Endothelial cell of umbilical vein (primary cell): ENCODE measurements at regions not wholly inside any gene's neighbourhood (a gene's known extent, or its start where the extent isn't known, plus 50 kb on each side); places are given as distances from the start of the nearest gene placed in this dataset.

ENCODE experiments used
- BruUV-seq: library from RNA; stranded (reverse); fragments of 400-500 nt; replicated peaks from 2 replicates; lab custom pipeline; 2021; lab: Mats Ljungman, UMichigan
- CTCF ChIA-PET: fragments of 300-600, 350-600 bp; sonication (Branson Sonifier 250); formaldehyde crosslinking; loops from one replicate; lab custom pipeline; 2021; ENCODE audit warnings: antibody characterized with exemption, inconsistent platforms; lab: Charles Lee
- POLR2A ChIA-PET: fragments of 300-600, 350-600 bp; sonication (Branson Sonifier 250); formaldehyde crosslinking; loops from one replicate; lab custom pipeline; 2021; ENCODE audit warnings: antibody characterized with exemption, inconsistent platforms; lab: Charles Lee
- DNase-seq: peaks from one replicate; pipeline ENCODE4 v3.0.0-alpha.2; 2011; ENCODE audit warnings: low read depth, low spot score
- FAIRE-seq: peaks from 2 replicates; lab custom pipeline; 2011; peaks lifted over from hg19 to GRCh38; lab: Jason Lieb, UNC
- H2AFZ ChIP-seq: 2 replicates; pipeline ENCODE4 v1.6.0; 2012; ENCODE audit warnings: low read depth, low read length, control low read depth, inconsistent platforms
- H3K27ac ChIP-seq: 2 replicates; pipeline ENCODE4 v1.5.1; 2011; ENCODE audit warnings: low read depth, mild to moderate bottlenecking, control low read depth, low read length, moderate library complexity; ENCODE audit not compliant: insufficient read depth
- H3K27me3 ChIP-seq, 2 experiments: 2 replicates each; pipeline versions ENCODE4 v1.6.0 to v1.6.1; 2011; ENCODE audit warnings: low read length in 2 of 2, mixed read lengths in 1 of 2; ENCODE audit not compliant: control insufficient read depth in 2 of 2, insufficient read depth in 2 of 2
- H3K36me3 ChIP-seq, 2 experiments: 2 replicates in 1 of 2; 3 replicates in 1 of 2; pipeline ENCODE4 v1.5.1; 2011; ENCODE audit warnings: low read length in 2 of 2, mild to moderate bottlenecking in 1 of 2, moderate library complexity in 1 of 2; ENCODE audit not compliant: control insufficient read depth in 2 of 2, insufficient read depth in 2 of 2; ENCODE audit errors: extremely low read depth in 1 of 2
- H3K4me1 ChIP-seq: 3 replicates; pipeline ENCODE4 v1.5.1; 2011; ENCODE audit warnings: mild to moderate bottlenecking, low read length; ENCODE audit not compliant: control insufficient read depth, insufficient read depth; ENCODE audit errors: extremely low read depth
- H3K4me2 ChIP-seq: 2 replicates; pipeline ENCODE4 v1.6.1; 2011; ENCODE audit warnings: low read length, control low read depth, mixed read lengths; ENCODE audit not compliant: insufficient read depth
- H3K4me3 ChIP-seq, 3 experiments: fragments of 200-600 bp in 1 of 3; sonication (generic), shearing (Covaris generic) in 1 of 3; replicated peaks in 1 of 3; 2 replicates each; pipeline ENCODE4 v1.5.1; 2011 to 2016; ENCODE audit warnings: control low read depth in 3 of 3, low read length in 3 of 3, mild to moderate bottlenecking in 2 of 3, inconsistent platforms in 1 of 3, low read depth in 1 of 3, moderate library complexity in 1 of 3; ENCODE audit not compliant: insufficient read depth in 1 of 3
- H3K79me2 ChIP-seq: 2 replicates; pipeline ENCODE4 v1.6.0; 2012; ENCODE audit warnings: low read length, inconsistent platforms; ENCODE audit not compliant: control insufficient read depth, insufficient read depth
- H3K9ac ChIP-seq: replicated peaks from 2 replicates; pipeline ENCODE3; 2011; ENCODE audit warnings: low read length, control low read depth; ENCODE audit not compliant: insufficient read depth; ENCODE audit errors: extremely low read depth
- H3K9me1 ChIP-seq: replicated peaks from 3 replicates; pipeline ENCODE4 v1.6.0; 2011; ENCODE audit warnings: mild to moderate bottlenecking, low read length; ENCODE audit not compliant: control insufficient read depth, insufficient read depth; ENCODE audit errors: extremely low read depth
- H3K9me3 ChIP-seq: replicated peaks from 2 replicates; pipeline ENCODE4 v1.5.1; 2012; ENCODE audit warnings: low read length, inconsistent platforms; ENCODE audit not compliant: control insufficient read depth, insufficient read depth
- H4K20me1 ChIP-seq: replicated peaks from 2 replicates; pipeline ENCODE3; 2011; ENCODE audit warnings: mild to moderate bottlenecking, low read length; ENCODE audit not compliant: control insufficient read depth, insufficient read depth; ENCODE audit errors: extremely low read depth
- CTCF ChIP-seq, 2 donors: IDR thresholded peaks; 1 replicate in 1 of 2; 2 replicates in 1 of 2; pipeline ENCODE4 v1.5.1; 2011; ENCODE audit warnings: low read length in 2 of 2, mild to moderate bottlenecking in 2 of 2, moderate library complexity in 2 of 2, control low read depth in 1 of 2, inconsistent platforms in 1 of 2, low read depth in 1 of 2; ENCODE audit not compliant: insufficient read depth in 1 of 2; ENCODE audit errors: extremely low read depth in 1 of 2
- EZH2 ChIP-seq: IDR thresholded peaks from 2 replicates; pipeline ENCODE4 v1.6.1; 2012; ENCODE audit warnings: borderline replicate concordance, low read depth, mild to moderate bottlenecking, moderate library complexity, low read length, inconsistent platforms; ENCODE audit not compliant: severe bottlenecking
- FOS ChIP-seq: IDR thresholded peaks from 2 replicates; pipeline ENCODE4 v1.6.1; 2011; ENCODE audit warnings: mild to moderate bottlenecking, low read length, moderate library complexity, borderline replicate concordance; ENCODE audit not compliant: insufficient read depth
- GATA2 ChIP-seq: IDR thresholded peaks from 2 replicates; pipeline ENCODE4 v1.7.0; 2011; ENCODE audit warnings: low read depth, mild to moderate bottlenecking, moderate library complexity, mixed read lengths, low read length; ENCODE audit not compliant: insufficient read length, insufficient read depth
- JUN ChIP-seq: IDR thresholded peaks from 2 replicates; pipeline ENCODE4 v1.6.1; 2011; ENCODE audit warnings: borderline replicate concordance, low read depth; ENCODE audit not compliant: insufficient read length, insufficient read depth
- MAX ChIP-seq: IDR thresholded peaks from 2 replicates; pipeline ENCODE4 v1.6.1; 2011; ENCODE audit not compliant: insufficient read depth, insufficient read length
- MYC ChIP-seq: IDR thresholded peaks from one replicate; pipeline ENCODE4 v1.6.1; 2011; ENCODE audit warnings: mild to moderate bottlenecking, low read depth, low read length
- POLR2A ChIP-seq: IDR thresholded peaks from 2 replicates; pipeline ENCODE4 v1.6.1; 2012; ENCODE audit warnings: low read depth, mild to moderate bottlenecking, control low read depth, low read length
- POLR2AphosphoS5 ChIP-seq: IDR thresholded peaks from 2 replicates; pipeline ENCODE4 v1.6.1; 2012; ENCODE audit warnings: low read depth, mild to moderate bottlenecking, control low read depth, low read length, moderate library complexity; ENCODE audit not compliant: insufficient read depth
- dilution Hi-C: fragments of 300-500 bp; cut with MboI; formaldehyde crosslinking; loops from one replicate; pipeline ENCODE4 v1.15.0; 2019; ENCODE audit warnings: low sequenced_read_pairs; ENCODE audit not compliant: extremely low pct_ligation_motif_present
- intact Hi-C: fragments of 100-400 bp; cut with micrococcal nuclease; formaldehyde crosslinking; loops from one replicate; pipeline ENCODE4 v1.10.0; 2022

- Histone ChIP-seq H3K4me1 (no peaks in the 10 kb centered on the region), H3K4me3 (no peak overlapping the region), H2AFZ (no peak overlapping the region), H3K27ac (no peak overlapping the region), H3K4me2 (no peak overlapping the region), H3K36me3 (no peaks in the 10 kb centered on the region), H3K9me3 (no peaks in the 10 kb centered on the region), H3K79me2 (no peaks in the 10 kb centered on the region), H3K9me1 (no peaks in the 10 kb centered on the region), H3K9ac (no peak overlapping the region), H3K27me3 (no peaks in the 10 kb centered on the region), H4K20me1 (no peaks in the 10 kb centered on the region)
- BruUV-seq: no TSS peak
- DNase-seq (no peak), FAIRE-seq (no peak)
- no peak for TF ChIP-seq EZH2
- no peak for TF ChIP-seq POLR2A
- no peak for TF ChIP-seq POLR2AphosphoS5
- TF ChIP-seq JUN: no peak
- TF ChIP-seq MAX: no peak
- no peak for TF ChIP-seq MYC
- TF ChIP-seq GATA2: no peak
- TF ChIP-seq FOS: no peak
- dilution Hi-C loops: no loop called here
- CTCF ChIA-PET: no interaction called here
- intact Hi-C loops: no loop called here
- POLR2A ChIA-PET: no interaction called here
Observed at GRCh38 chr16:74188856-74189255, 107.8 kb upstream of the PSMD7 start.

GRCh38 chr16:74186561-74186971 lies 110.0 kb upstream of the PSMD7 start:
- no peak overlapping the region for H3K9ac ChIP-seq
- no peaks in the 10 kb centered on the region for H3K36me3 ChIP-seq
- no peaks in the 10 kb centered on the region for H3K9me1 ChIP-seq
- H4K20me1 ChIP-seq: no peaks in the 10 kb centered on the region
- no peak overlapping the region for H3K4me2 ChIP-seq
- H3K4me1 ChIP-seq: no peaks in the 10 kb centered on the region
- intact Hi-C loops (no loop called here), dilution Hi-C loops (no loop called here)
- no peak for FAIRE-seq
- H3K4me3 ChIP-seq: no peak overlapping the region
- no peak overlapping the region for H3K27ac ChIP-seq
- BruUV-seq: no TSS peak
- H3K79me2 ChIP-seq: no peaks in the 10 kb centered on the region
- ChIA-PET POLR2A (no interaction called here), CTCF (no interaction called here)
- no peak overlapping the region for H2AFZ ChIP-seq
- H3K9me3 ChIP-seq: no peaks in the 10 kb centered on the region
- no peak for TF ChIP-seq MAX
- TF ChIP-seq CTCF (IDR thresholded peaks at IDR 0.05; ENCODE audit: extremely low read depth in 1 of 2, insufficient read depth in 1 of 2, low read depth in 1 of 2, low read length in 2 of 2): no peak
- TF ChIP-seq JUN: no peak
- TF ChIP-seq MYC: no peak
- no peak for TF ChIP-seq POLR2AphosphoS5
- TF ChIP-seq POLR2A: no peak
- no peak for TF ChIP-seq GATA2
- TF ChIP-seq FOS: no peak
- no peak for TF ChIP-seq EZH2
- no peak for DNase-seq
- no peaks in the 10 kb centered on the region for H3K27me3 ChIP-seq
